SH-SY5Y (cell line): ENCODE measurements at regions not wholly inside any gene's neighbourhood (a gene's known extent, or its start where the extent isn't known, plus 50 kb on each side); places are given as distances from the start of the nearest gene placed in this dataset.

Experiments used
- GATA2 ChIP-seq: IDR thresholded peaks from 2 replicates; pipeline ENCODE4 v1.6.1; 2011; ENCODE audit warnings: mild to moderate bottlenecking, low read depth, low read length
- GATA3 ChIP-seq: IDR thresholded peaks from 2 replicates; pipeline ENCODE4 v1.6.1; 2011; ENCODE audit warnings: low read depth, mild to moderate bottlenecking, low read length, moderate library complexity

DNA sequence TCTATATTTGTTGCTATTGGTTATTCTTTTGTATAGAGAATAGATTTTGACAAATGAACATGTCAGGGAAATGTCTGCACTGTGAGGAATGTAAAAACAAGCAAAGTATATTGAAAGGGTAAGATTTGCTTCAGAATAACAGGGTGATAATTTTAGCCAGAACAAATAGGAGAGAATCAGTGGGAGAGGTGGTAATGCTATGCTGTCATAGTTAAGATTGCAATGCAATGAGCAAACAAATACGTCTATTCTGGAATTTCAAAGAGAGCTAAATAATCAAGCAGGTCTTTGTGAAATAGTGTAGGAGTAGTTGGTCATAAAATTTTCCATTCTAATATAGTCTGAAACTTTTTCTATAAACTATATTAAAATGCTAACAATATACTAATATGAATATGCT, 1478.4 kb downstream of the TECRL start:
- TF ChIP-seq GATA2 (no peak), GATA3 (no peak)
